ENCODE measurements at regions not wholly inside any gene's neighbourhood (a gene's known extent, or its start where the extent isn't known, plus 50 kb on each side); places are given as distances from the start of the nearest gene placed in this dataset.

- in situ Hi-C loops (cut with HindIII; ENCODE audit: low sequenced_read_pairs): no loop called here
- H3K4me3 ChIP-seq (ENCODE audit: low read depth, low read length): no peak overlapping the region
- DNase-seq (ENCODE audit: low read depth): no peak
- no peak for TF ChIP-seq CTCF (IDR thresholded peaks at IDR 0.05; ENCODE audit: low read depth, low read length, missing control alignments)
Observed at GRCh38 chr5:111676926-111677415, 80.0 kb downstream of the NREP start.

GRCh38 chr5:111676466-111676865, 80.5 kb downstream of the NREP start:
- DNase-seq (ENCODE audit: low read depth): peak; percentile 46
- H3K4me3 ChIP-seq (ENCODE audit: low read depth, low read length): no peak overlapping the region
- in situ Hi-C loops (cut with HindIII; ENCODE audit: low sequenced_read_pairs): no loop called here
- no peak for TF ChIP-seq CTCF (IDR thresholded peaks at IDR 0.05; ENCODE audit: low read depth, low read length, missing control alignments)

GRCh38 chr5:111675201-111675934, 81.6 kb downstream of the NREP start:
- DNase-seq (ENCODE audit: low read depth): no peak
- no peak for TF ChIP-seq CTCF (IDR thresholded peaks at IDR 0.05; ENCODE audit: low read depth, low read length, missing control alignments)
- no peak overlapping the region for H3K4me3 ChIP-seq (ENCODE audit: low read depth, low read length)
- in situ Hi-C loops (cut with HindIII; ENCODE audit: low sequenced_read_pairs): no loop called here

GRCh38 chr5:111673891-111674626, 82.9 kb downstream of the NREP start:
- H3K4me3 ChIP-seq (ENCODE audit: low read depth, low read length): no peak overlapping the region
- in situ Hi-C loops (cut with HindIII; ENCODE audit: low sequenced_read_pairs): no loop called here
- no peak for TF ChIP-seq CTCF (IDR thresholded peaks at IDR 0.05; ENCODE audit: low read depth, low read length, missing control alignments)
- DNase-seq (ENCODE audit: low read depth): no peak

- TF ChIP-seq CTCF (IDR thresholded peaks at IDR 0.05; ENCODE audit: low read depth, low read length, missing control alignments): no peak
- in situ Hi-C loops (cut with HindIII; ENCODE audit: low sequenced_read_pairs): no loop called here
- DNase-seq (ENCODE audit: low read depth): no peak
- no peak overlapping the region for H3K4me3 ChIP-seq (ENCODE audit: low read depth, low read length)
Observed at GRCh38 chr5:111672099-111672498, 84.9 kb downstream of the NREP start.

- in situ Hi-C loops (cut with HindIII; ENCODE audit: low sequenced_read_pairs): no loop called here
- no peak overlapping the region for H3K4me3 ChIP-seq (ENCODE audit: low read depth, low read length)
- TF ChIP-seq CTCF (IDR thresholded peaks at IDR 0.05; ENCODE audit: low read depth, low read length, missing control alignments): no peak
- DNase-seq (ENCODE audit: low read depth): no peak
Observed at GRCh38 chr5:111670826-111671492, 86.0 kb downstream of the NREP start.

All from astrocyte of the cerebellum (primary cell).